Skeletal muscle tissue (tissue), 3 donors: ENCODE measurements at regions not wholly inside any gene's neighbourhood (a gene's known extent, or its start where the extent isn't known, plus 50 kb on each side); places are given as distances from the start of the nearest gene placed in this dataset.

Experiments used
- H3K27ac ChIP-seq: one replicate; pipeline ENCODE4 v1.7.0; 2013; ENCODE audit warnings: mild to moderate bottlenecking, low read depth, low read length, inconsistent platforms
- H3K27me3 ChIP-seq, 3 donors: one replicate each; pipeline ENCODE4 v1.7.0; 2013; ENCODE audit warnings: low read length in 3 of 3; ENCODE audit not compliant: control insufficient read depth in 3 of 3, insufficient read depth in 3 of 3
- H3K36me3 ChIP-seq, 3 donors: one replicate each; pipeline ENCODE4 v1.7.0; 2013; ENCODE audit warnings: low read length in 3 of 3; ENCODE audit not compliant: control insufficient read depth in 3 of 3, insufficient read depth in 3 of 3
- H3K4me1 ChIP-seq, 3 donors: one replicate each; pipeline ENCODE4 v1.7.0; 2013; ENCODE audit warnings: low read length in 3 of 3, mild to moderate bottlenecking in 3 of 3; ENCODE audit not compliant: control insufficient read depth in 3 of 3, insufficient read depth in 3 of 3
- H3K4me3 ChIP-seq, 3 donors: one replicate each; pipeline ENCODE4 v1.7.0; 2013; ENCODE audit warnings: low read length in 3 of 3
- H3K9ac ChIP-seq, 3 donors: one replicate each; pipeline ENCODE4 v1.7.0; 2013; ENCODE audit warnings: low read length in 3 of 3, mild to moderate bottlenecking in 3 of 3, moderate library complexity in 2 of 3, low read depth in 1 of 3
- H3K9me3 ChIP-seq, 3 donors: one replicate each; pipeline ENCODE4 v1.7.0; 2013; ENCODE audit warnings: low read length in 3 of 3; ENCODE audit not compliant: control insufficient read depth in 3 of 3
- donor health status: Osteomylitis.

GRCh38 chr10:44067432-44067831 lies 317.5 kb downstream of the CXCL12 start:
- H3K9me3 ChIP-seq = no peaks in the 10 kb centered on the region
- peaks cover 0 to 6% (median 3%) of the 10 kb centered on the region in 3 donors for H3K4me1 ChIP-seq
- H3K9ac ChIP-seq = no peak overlapping the region
- no peaks in the 10 kb centered on the region for H3K36me3 ChIP-seq
- no peak overlapping the region for H3K27ac ChIP-seq
- H3K4me3 ChIP-seq = no peak overlapping the region
- no peaks in the 10 kb centered on the region for H3K27me3 ChIP-seq

GRCh38 chr10:44066527-44067255 lies 318.2 kb downstream of the CXCL12 start:
- no peaks in the 10 kb centered on the region for H3K9me3 ChIP-seq

GRCh38 chr10:44065788-44066526 lies 318.9 kb downstream of the CXCL12 start:
- H3K4me3 ChIP-seq = no peak overlapping the region
- no peaks in the 10 kb centered on the region for H3K36me3 ChIP-seq
- no peaks in the 10 kb centered on the region for H3K9me3 ChIP-seq
- H3K27ac ChIP-seq = no peak overlapping the region
- no peak overlapping the region for H3K9ac ChIP-seq
- H3K27me3 ChIP-seq = no peaks in the 10 kb centered on the region
- H3K4me1 ChIP-seq = peaks cover 0 to 6% (median 3%) of the 10 kb centered on the region in 3 donors

More at GRCh38 chr10:44066527-44067255, 318.2 kb downstream of the CXCL12 start:
- Histone ChIP-seq H3K4me1 (peaks cover 0 to 6% (median 3%) of the 10 kb centered on the region in 3 donors), H3K4me3 (no peak overlapping the region), H3K27ac (no peak overlapping the region), H3K36me3 (no peaks in the 10 kb centered on the region), H3K9ac (no peak overlapping the region), H3K27me3 (no peaks in the 10 kb centered on the region)

- Histone ChIP-seq H3K27ac (no peak overlapping the region), H3K36me3 (no peaks in the 10 kb centered on the region), H3K4me1 (peaks cover 0 to 6% (median 3%) of the 10 kb centered on the region in 3 donors), H3K27me3 (no peaks in the 10 kb centered on the region), H3K4me3 (no peak overlapping the region), H3K9ac (no peak overlapping the region), H3K9me3 (no peaks in the 10 kb centered on the region)
These were observed 319.7 kb downstream of the CXCL12 start for GRCh38 chr10:44064987-44065787.

- no peak overlapping the region for H3K27ac ChIP-seq
- H3K9me3 ChIP-seq = no peaks in the 10 kb centered on the region
- peaks cover 0 to 6% (median 3%) of the 10 kb centered on the region in 3 donors for H3K4me1 ChIP-seq
- no peaks in the 10 kb centered on the region for H3K27me3 ChIP-seq
- no peak overlapping the region for H3K9ac ChIP-seq
- H3K4me3 ChIP-seq = no peak overlapping the region
- no peaks in the 10 kb centered on the region for H3K36me3 ChIP-seq
These were observed 320.6 kb downstream of the CXCL12 start for GRCh38 chr10:44064317-44064716.

GRCh38 chr10:44063686-44064085 lies 321.2 kb downstream of the CXCL12 start:
- no peaks in the 10 kb centered on the region for H3K36me3 ChIP-seq
- no peaks in the 10 kb centered on the region for H3K27me3 ChIP-seq
- H3K4me3 ChIP-seq = no peak overlapping the region
- H3K9ac ChIP-seq = no peak overlapping the region
- no peaks in the 10 kb centered on the region for H3K9me3 ChIP-seq
- peaks cover 0 to 6% (median 3%) of the 10 kb centered on the region in 3 donors for H3K4me1 ChIP-seq
- no peak overlapping the region for H3K27ac ChIP-seq

- Histone ChIP-seq H3K27me3 (peaks cover 0 to 2% (median 0%) of the 10 kb centered on the region in 3 donors), H3K36me3 (no peaks in the 10 kb centered on the region), H3K9me3 (no peaks in the 10 kb centered on the region), H3K4me1 (peaks cover 0 to 11% (median under 1%) of the 10 kb centered on the region in 3 donors), H3K9ac (no peak overlapping the region), H3K4me3 (no peak overlapping the region), H3K27ac (no peak overlapping the region)
These were observed 324.2 kb downstream of the CXCL12 start for GRCh38 chr10:44060719-44061118.

GRCh38 chr10:44060221-44060620 lies 324.7 kb downstream of the CXCL12 start:
- Histone ChIP-seq H3K9ac (no peak overlapping the region), H3K27ac (no peak overlapping the region), H3K36me3 (no peaks in the 10 kb centered on the region), H3K9me3 (no peaks in the 10 kb centered on the region), H3K4me3 (no peak overlapping the region), H3K4me1 (peaks cover 0 to 7% (median 0%) of the 10 kb centered on the region in 3 donors), H3K27me3 (peaks cover 0 to 2% (median 0%) of the 10 kb centered on the region in 3 donors)

GRCh38 chr10:44058259-44058658 lies 326.6 kb downstream of the CXCL12 start:
- Histone ChIP-seq H3K27ac (no peak overlapping the region), H3K9me3 (no peaks in the 10 kb centered on the region), H3K4me3 (no peak overlapping the region), H3K4me1 (peaks cover 0 to 7% (median 0%) of the 10 kb centered on the region in 3 donors), H3K36me3 (no peaks in the 10 kb centered on the region), H3K27me3 (peaks cover 2 to 5% (median 3%) of the 10 kb centered on the region in 3 donors), H3K9ac (no peak overlapping the region)
